Effector memory CD4-positive, alpha-beta T cell (primary cell): ENCODE measurements at regions not wholly inside any gene's neighbourhood (a gene's known extent, or its start where the extent isn't known, plus 50 kb on each side); places are given as distances from the start of the nearest gene placed in this dataset.

ENCODE experiments used
- DNase-seq, 3 donors: peaks; one replicate each; pipeline ENCODE4 v3.0.0-alpha.2; 2020
- H3K27ac ChIP-seq: 2 replicates; pipeline ENCODE4 v1.7.0; 2013; ENCODE audit warnings: mild to moderate bottlenecking, low read length, moderate library complexity; ENCODE audit not compliant: insufficient read depth, poor library complexity, severe bottlenecking
- H3K27me3 ChIP-seq: replicated peaks from 2 replicates; pipeline ENCODE4 v1.7.0; 2013; ENCODE audit warnings: mild to moderate bottlenecking, low read length; ENCODE audit not compliant: insufficient read depth, control insufficient read depth, poor library complexity, severe bottlenecking
- H3K36me3 ChIP-seq: 2 replicates; pipeline ENCODE4 v1.7.0; 2013; ENCODE audit warnings: mild to moderate bottlenecking, low read length, moderate library complexity; ENCODE audit not compliant: control insufficient read depth, insufficient read depth
- H3K4me1 ChIP-seq: 2 replicates; pipeline ENCODE4 v1.7.0; 2013; ENCODE audit warnings: low read length, mild to moderate bottlenecking; ENCODE audit not compliant: control insufficient read depth, insufficient read depth, poor library complexity, severe bottlenecking
- H3K4me3 ChIP-seq: 2 replicates; pipeline ENCODE4 v1.7.0; 2013; ENCODE audit warnings: low read length, low read depth, mild to moderate bottlenecking; ENCODE audit not compliant: insufficient read depth, poor library complexity, severe bottlenecking
- H3K9me3 ChIP-seq: 2 replicates; pipeline ENCODE4 v1.7.0; 2013; ENCODE audit warnings: mild to moderate bottlenecking, low read length, moderate library complexity; ENCODE audit not compliant: control insufficient read depth

GRCh38 chr11:134906356-134906955, 494.4 kb upstream of the B3GAT1 start:
- Histone ChIP-seq H3K27me3 (no peaks in the 10 kb centered on the region), H3K36me3 (no peaks in the 10 kb centered on the region), H3K27ac (no peak overlapping the region), H3K4me1 (no peaks in the 10 kb centered on the region), H3K4me3 (no peak overlapping the region), H3K9me3 (no peaks in the 10 kb centered on the region)
- no peak for DNase-seq

- no peaks in the 10 kb centered on the region for H3K27me3 ChIP-seq
- no peaks in the 10 kb centered on the region for H3K9me3 ChIP-seq
- H3K4me1 ChIP-seq = no peaks in the 10 kb centered on the region
- no peak overlapping the region for H3K4me3 ChIP-seq
- no peak for DNase-seq
- H3K36me3 ChIP-seq = no peaks in the 10 kb centered on the region
- no peak overlapping the region for H3K27ac ChIP-seq
These were observed 493.9 kb upstream of the B3GAT1 start for GRCh38 chr11:134905928-134906327.

- no peak for DNase-seq
- Histone ChIP-seq H3K36me3 (no peaks in the 10 kb centered on the region), H3K4me1 (no peaks in the 10 kb centered on the region), H3K9me3 (no peaks in the 10 kb centered on the region), H3K27me3 (no peaks in the 10 kb centered on the region), H3K4me3 (no peak overlapping the region), H3K27ac (no peak overlapping the region)
These were observed 493.5 kb upstream of the B3GAT1 start for GRCh38 chr11:134905517-134905916.

GRCh38 chr11:134904103-134904790, 492.2 kb upstream of the B3GAT1 start:
- no peaks in the 10 kb centered on the region for H3K27me3 ChIP-seq
- no peaks in the 10 kb centered on the region for H3K4me1 ChIP-seq
- no peak overlapping the region for H3K4me3 ChIP-seq
- H3K36me3 ChIP-seq = no peaks in the 10 kb centered on the region
- no peak for DNase-seq
- H3K9me3 ChIP-seq = no peaks in the 10 kb centered on the region
- H3K27ac ChIP-seq = no peak overlapping the region

- no peaks in the 10 kb centered on the region for H3K36me3 ChIP-seq
- no peak for DNase-seq
- no peaks in the 10 kb centered on the region for H3K4me1 ChIP-seq
- H3K9me3 ChIP-seq = no peaks in the 10 kb centered on the region
- no peak overlapping the region for H3K4me3 ChIP-seq
- H3K27ac ChIP-seq = no peak overlapping the region
- no peaks in the 10 kb centered on the region for H3K27me3 ChIP-seq
These were observed 490.2 kb upstream of the B3GAT1 start for GRCh38 chr11:134901955-134902918.

- Histone ChIP-seq H3K9me3 (no peaks in the 10 kb centered on the region), H3K27me3 (no peaks in the 10 kb centered on the region), H3K27ac (no peak overlapping the region), H3K4me1 (no peaks in the 10 kb centered on the region), H3K4me3 (no peak overlapping the region), H3K36me3 (no peaks in the 10 kb centered on the region)
- DNase-seq = no peak
These were observed 489.5 kb upstream of the B3GAT1 start for GRCh38 chr11:134901542-134901941.

GRCh38 chr11:134893810-134894685, 482.0 kb upstream of the B3GAT1 start:
- no peak overlapping the region for H3K27ac ChIP-seq
- H3K36me3 ChIP-seq = no peaks in the 10 kb centered on the region
- H3K4me3 ChIP-seq = no peak overlapping the region
- H3K27me3 ChIP-seq = no peaks in the 10 kb centered on the region
- no peak for DNase-seq
- H3K4me1 ChIP-seq = no peaks in the 10 kb centered on the region
- no peaks in the 10 kb centered on the region for H3K9me3 ChIP-seq

- H3K27me3 ChIP-seq = no peaks in the 10 kb centered on the region
- no peak overlapping the region for H3K27ac ChIP-seq
- H3K4me1 ChIP-seq = no peaks in the 10 kb centered on the region
- no peak overlapping the region for H3K4me3 ChIP-seq
- DNase-seq = no peak
- no peaks in the 10 kb centered on the region for H3K36me3 ChIP-seq
- H3K9me3 ChIP-seq = no peaks in the 10 kb centered on the region
These were observed 478.4 kb upstream of the B3GAT1 start for GRCh38 chr11:134890446-134890845.

GRCh38 chr11:134889832-134890231, 477.8 kb upstream of the B3GAT1 start:
- no peaks in the 10 kb centered on the region for H3K4me1 ChIP-seq
- H3K4me3 ChIP-seq = no peak overlapping the region
- no peaks in the 10 kb centered on the region for H3K27me3 ChIP-seq
- H3K9me3 ChIP-seq = no peaks in the 10 kb centered on the region
- no peaks in the 10 kb centered on the region for H3K36me3 ChIP-seq
- no peak overlapping the region for H3K27ac ChIP-seq
- no peak for DNase-seq
